Activated CD8-positive, alpha-beta memory T cell treated with anti-CD3 and anti-CD28 coated beads, Interleukin-2, amount 10 ng/mL, durations not matched to agents 7 days and 5 days (primary cell): ENCODE measurements at regions not wholly inside any gene's neighbourhood (a gene's known extent, or its start where the extent isn't known, plus 50 kb on each side); places are given as distances from the start of the nearest gene placed in this dataset.

Experiments used
- ATAC-seq: fragments of 150-1000 bp; cut with Tn5 transposase; one replicate; pipeline ENCODE4 v1.10.0; 2021; ENCODE audit warnings: moderate library complexity
- CTCF ChIA-PET: fragments of 350-600 bp; sonication (Branson Sonifier 250); formaldehyde crosslinking; loops from one replicate; lab custom pipeline; 2021; ENCODE audit warnings: antibody characterized with exemption; lab: Charles Lee
- DNase-seq: peaks from one replicate; pipeline ENCODE4 v3.0.0-alpha.2; 2020
- H3K27ac Mint-ChIP-seq: one replicate; pipeline ENCODE4 v1.8.0; 2021; ENCODE audit warnings: mild to moderate bottlenecking, mixed read lengths
- H3K27me3 Mint-ChIP-seq: one replicate; pipeline ENCODE4 v1.8.0; 2021; ENCODE audit warnings: mixed read lengths
- H3K36me3 Mint-ChIP-seq: one replicate; pipeline ENCODE4 v1.8.0; 2021; ENCODE audit warnings: mild to moderate bottlenecking, mixed read lengths
- H3K4me1 Mint-ChIP-seq: one replicate; pipeline ENCODE4 v1.8.0; 2021; ENCODE audit warnings: mixed read lengths
- H3K4me3 Mint-ChIP-seq: one replicate; pipeline ENCODE4 v1.8.0; 2021; ENCODE audit warnings: mild to moderate bottlenecking, moderate library complexity, mixed read lengths
- H3K9me3 Mint-ChIP-seq: one replicate; pipeline ENCODE4 v1.8.0; 2022; ENCODE audit warnings: low read depth, mixed read lengths

- no peaks in the 10 kb centered on the region for H3K36me3 Mint-ChIP-seq
- no peak overlapping the region for H3K4me3 Mint-ChIP-seq
- H3K9me3 Mint-ChIP-seq, result peaks cover 1% of the 10 kb centered on the region
- ATAC-seq (no peak), DNase-seq (no peak)
- H3K27ac Mint-ChIP-seq, result no peak overlapping the region
- no peaks in the 10 kb centered on the region for H3K4me1 Mint-ChIP-seq
- CTCF ChIA-PET, result no interaction called here
- H3K27me3 Mint-ChIP-seq, result no peaks in the 10 kb centered on the region
Observed at GRCh38 chr1:177514207-177514606, 343.4 kb downstream of the BRINP2 start.

- Mint-ChIP-seq H3K27me3 (no peaks in the 10 kb centered on the region), H3K9me3 (peaks cover under 1% of the 10 kb centered on the region), H3K4me3 (no peak overlapping the region), H3K27ac (no peak overlapping the region), H3K4me1 (no peaks in the 10 kb centered on the region), H3K36me3 (no peaks in the 10 kb centered on the region)
- CTCF ChIA-PET, result no interaction called here
- no peak for ATAC-seq
- no peak for DNase-seq
Observed at GRCh38 chr1:177511036-177511435, 340.3 kb downstream of the BRINP2 start.

- Mint-ChIP-seq H3K27me3 (no peaks in the 10 kb centered on the region), H3K9me3 (peaks cover 2% of the 10 kb centered on the region), H3K4me1 (no peaks in the 10 kb centered on the region), H3K36me3 (no peaks in the 10 kb centered on the region), H3K27ac (no peak overlapping the region), H3K4me3 (no peak overlapping the region)
- CTCF ChIA-PET, result no interaction called here
- DNase-seq (no peak), ATAC-seq (no peak)
Observed at GRCh38 chr1:177505905-177506590, 335.3 kb downstream of the BRINP2 start.

- Mint-ChIP-seq H3K9me3 (no peaks in the 10 kb centered on the region), H3K36me3 (no peaks in the 10 kb centered on the region), H3K27me3 (no peaks in the 10 kb centered on the region), H3K4me3 (no peak overlapping the region), H3K27ac (no peak overlapping the region), H3K4me1 (no peaks in the 10 kb centered on the region)
- CTCF ChIA-PET, result no interaction called here
- DNase-seq (no peak), ATAC-seq (no peak)
Observed at GRCh38 chr1:177495878-177496277, 325.1 kb downstream of the BRINP2 start.

GRCh38 chr1:177490786-177491185, 320.0 kb downstream of the BRINP2 start:
- CTCF ChIA-PET, result no interaction called here
- no peak overlapping the region for H3K27ac Mint-ChIP-seq

GRCh38 chr1:177490036-177490639, 319.4 kb downstream of the BRINP2 start:
- Mint-ChIP-seq H3K36me3 (no peaks in the 10 kb centered on the region), H3K4me1 (no peaks in the 10 kb centered on the region), H3K4me3 (no peak overlapping the region), H3K27ac (no peak overlapping the region), H3K27me3 (no peaks in the 10 kb centered on the region), H3K9me3 (peaks cover 3% of the 10 kb centered on the region)
- ATAC-seq (no peak), DNase-seq (no peak)
- CTCF ChIA-PET, result no interaction called here

More at GRCh38 chr1:177490786-177491185, 320.0 kb downstream of the BRINP2 start:
- ATAC-seq, result no peak
- H3K4me3 Mint-ChIP-seq, result no peak overlapping the region
- no peaks in the 10 kb centered on the region for H3K36me3 Mint-ChIP-seq
- no peak for DNase-seq
- no peaks in the 10 kb centered on the region for H3K4me1 Mint-ChIP-seq
- H3K27me3 Mint-ChIP-seq, result no peaks in the 10 kb centered on the region
- H3K9me3 Mint-ChIP-seq, result peaks cover under 1% of the 10 kb centered on the region

GRCh38 chr1:177488722-177489121, 318.0 kb downstream of the BRINP2 start:
- Mint-ChIP-seq H3K4me3 (no peak overlapping the region), H3K9me3 (peaks cover 5% of the 10 kb centered on the region), H3K27me3 (no peaks in the 10 kb centered on the region), H3K27ac (no peak overlapping the region), H3K4me1 (no peaks in the 10 kb centered on the region), H3K36me3 (no peaks in the 10 kb centered on the region)
- ATAC-seq (no peak), DNase-seq (no peak)
- CTCF ChIA-PET, result no interaction called here

- no peak for DNase-seq
- CTCF ChIA-PET, result no interaction called here
- no peaks in the 10 kb centered on the region for H3K4me1 Mint-ChIP-seq
- no peaks in the 10 kb centered on the region for H3K27me3 Mint-ChIP-seq
- no peaks in the 10 kb centered on the region for H3K36me3 Mint-ChIP-seq
- no peak overlapping the region for H3K27ac Mint-ChIP-seq
- no peak for ATAC-seq
- H3K9me3 Mint-ChIP-seq, result peaks cover 7% of the 10 kb centered on the region
- no peak overlapping the region for H3K4me3 Mint-ChIP-seq
Observed at GRCh38 chr1:177487481-177487880, 316.7 kb downstream of the BRINP2 start.

- CTCF ChIA-PET, result no interaction called here
- Mint-ChIP-seq H3K36me3 (no peaks in the 10 kb centered on the region), H3K27ac (no peak overlapping the region), H3K9me3 (peaks cover 10% of the 10 kb centered on the region), H3K4me3 (no peak overlapping the region), H3K27me3 (no peaks in the 10 kb centered on the region), H3K4me1 (no peaks in the 10 kb centered on the region)
- ATAC-seq (no peak), DNase-seq (no peak)
Observed at GRCh38 chr1:177480741-177481305, 310.1 kb downstream of the BRINP2 start.

GRCh38 chr1:177479600-177479999, 308.8 kb downstream of the BRINP2 start:
- no peak overlapping the region for H3K27ac Mint-ChIP-seq
- no peaks in the 10 kb centered on the region for H3K4me1 Mint-ChIP-seq
- no peaks in the 10 kb centered on the region for H3K27me3 Mint-ChIP-seq
- no peaks in the 10 kb centered on the region for H3K36me3 Mint-ChIP-seq
- ATAC-seq, result no peak
- no peak overlapping the region for H3K4me3 Mint-ChIP-seq
- H3K9me3 Mint-ChIP-seq, result peaks cover 8% of the 10 kb centered on the region
- CTCF ChIA-PET, result no interaction called here
- DNase-seq, result no peak

- Mint-ChIP-seq H3K9me3 (peaks cover 4% of the 10 kb centered on the region), H3K4me3 (no peak overlapping the region), H3K27me3 (no peaks in the 10 kb centered on the region), H3K36me3 (no peaks in the 10 kb centered on the region), H3K27ac (no peak overlapping the region), H3K4me1 (no peaks in the 10 kb centered on the region)
- DNase-seq, result no peak
- no peak for ATAC-seq
- CTCF ChIA-PET, result no interaction called here
Observed at GRCh38 chr1:177476676-177477075, 305.9 kb downstream of the BRINP2 start.

- Mint-ChIP-seq H3K4me1 (no peaks in the 10 kb centered on the region), H3K27me3 (no peaks in the 10 kb centered on the region), H3K4me3 (no peak overlapping the region), H3K36me3 (no peaks in the 10 kb centered on the region), H3K27ac (no peak overlapping the region), H3K9me3 (peaks cover 4% of the 10 kb centered on the region)
- ATAC-seq (no peak), DNase-seq (no peak)
- CTCF ChIA-PET, result no interaction called here
Observed at GRCh38 chr1:177472567-177472966, 301.8 kb downstream of the BRINP2 start.

- Mint-ChIP-seq H3K4me3 (no peak overlapping the region), H3K27me3 (no peaks in the 10 kb centered on the region), H3K36me3 (no peaks in the 10 kb centered on the region), H3K27ac (no peak overlapping the region), H3K4me1 (no peaks in the 10 kb centered on the region), H3K9me3 (peaks cover 2% of the 10 kb centered on the region)
- no peak for ATAC-seq
- no peak for DNase-seq
- CTCF ChIA-PET, result no interaction called here
Observed at GRCh38 chr1:177471244-177471643, 300.5 kb downstream of the BRINP2 start.

- ATAC-seq (no peak), DNase-seq (no peak)
- no peaks in the 10 kb centered on the region for H3K36me3 Mint-ChIP-seq
- H3K4me1 Mint-ChIP-seq, result no peaks in the 10 kb centered on the region
- no peaks in the 10 kb centered on the region for H3K9me3 Mint-ChIP-seq
- no peak overlapping the region for H3K27ac Mint-ChIP-seq
- CTCF ChIA-PET, result no interaction called here
- no peak overlapping the region for H3K4me3 Mint-ChIP-seq
- no peaks in the 10 kb centered on the region for H3K27me3 Mint-ChIP-seq
Observed at GRCh38 chr1:177469519-177469918, 298.8 kb downstream of the BRINP2 start.
